Sigmoid colon (tissue), 6 donors: ENCODE measurements at regions not wholly inside any gene's neighbourhood (a gene's known extent, or its start where the extent isn't known, plus 50 kb on each side); places are given as distances from the start of the nearest gene placed in this dataset.

Experiments used
- DNase-seq: peaks from one replicate; pipeline ENCODE4 v3.0.0-alpha.2; 2019
- H3K27ac ChIP-seq, 4 donors: fragments of 200-600 bp; sonication (generic); one replicate each; pipeline ENCODE4 v1.5.1; 2016 to 2019; ENCODE audit warnings: mild to moderate bottlenecking in 1 of 4
- H3K27me3 ChIP-seq, 3 donors: fragments of 200-600 bp; sonication (generic); one replicate each; pipeline ENCODE4 v1.5.1; 2019; ENCODE audit warnings: mild to moderate bottlenecking in 1 of 3
- H3K36me3 ChIP-seq, 4 donors: fragments of 200-600 bp; sonication (generic); one replicate each; pipeline ENCODE4 v1.5.1; 2016 to 2019
- H3K4me1 ChIP-seq, 4 donors: fragments of 200-600 bp; sonication (generic); one replicate each; pipeline ENCODE4 v1.5.1; 2017 to 2019
- H3K4me3 ChIP-seq, 4 donors: fragments of 200-600 bp; sonication (generic); one replicate each; pipeline ENCODE4 v1.5.1; 2017 to 2019; ENCODE audit warnings: mild to moderate bottlenecking in 2 of 4, moderate library complexity in 1 of 4
- H3K9me3 ChIP-seq, 4 donors: fragments of 200-600 bp in 3 of 4; sonication (generic) in 3 of 4; one replicate each; pipeline versions ENCODE4 v1.5.1 to v1.6.1; 2013 to 2019
- EP300 ChIP-seq, 4 donors: sonication (generic); formaldehyde crosslinking; IDR thresholded peaks; one replicate each; pipeline ENCODE4 v1.6.1; 2017; ENCODE audit warnings: antibody characterized with exemption in 4 of 4
- POLR2A ChIP-seq, 2 donors: fragments of 450-650 bp; IDR thresholded peaks; one replicate each; pipeline ENCODE4 v1.6.1; 2016; ENCODE audit warnings: antibody characterized with exemption in 2 of 2, mild to moderate bottlenecking in 2 of 2, moderate library complexity in 2 of 2
- POLR2AphosphoS5 ChIP-seq, 4 donors: sonication (generic); formaldehyde crosslinking; IDR thresholded peaks; one replicate each; pipeline ENCODE4 v1.6.1; 2017; ENCODE audit warnings: antibody characterized with exemption in 4 of 4
- WGBS, 2 donors: extraction: QIAGEN DNeasy Blood & Tissue Kit; methylation state at CpG; one replicate each; pipeline ENCODE4 v1.1.7; 2013; 5-methylcytosine and 5-hydroxymethylcytosine counted together
- intact Hi-C: fragments of 100-400 bp; cut with DNase I; formaldehyde crosslinking; loops from one replicate; pipeline ENCODE4 v1.15.1; 2023
- TF ChIP-seq, protein P1 (sequence below), 4 experiments: fragments of 450-650 bp in 3 of 4; fragments of 200-600 bp in 1 of 4; IDR thresholded peaks; one replicate each; pipeline ENCODE4 v1.5.1; 2016 to 2019; ENCODE audit warnings: antibody characterized with exemption in 4 of 4, mild to moderate bottlenecking in 3 of 4, moderate library complexity in 2 of 4
- donor health status: healthy with polysubstance abuse.
- donor health status: healthy.

DNA sequence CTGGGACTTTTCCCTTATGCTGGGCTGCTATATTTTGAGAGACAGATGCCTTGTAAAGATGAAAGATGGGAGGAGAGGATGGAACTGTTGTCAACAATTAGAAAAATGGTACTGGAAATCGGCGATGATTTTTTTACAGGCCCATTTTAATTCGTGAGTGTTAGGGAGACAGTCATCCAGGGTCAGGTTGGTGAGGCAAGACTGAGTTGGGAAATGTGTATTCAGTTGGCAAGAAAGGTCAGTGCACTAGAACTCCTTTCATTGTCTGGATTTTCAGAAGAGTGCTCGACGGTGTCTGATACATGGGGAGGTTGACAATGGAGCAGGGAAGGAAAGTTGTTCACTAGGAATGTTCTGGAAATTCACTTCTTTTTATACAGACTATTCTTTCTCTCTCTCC is 394.4 kb downstream of the QKI start:
- Histone ChIP-seq H3K36me3 (no peaks in the 10 kb centered on the region), H3K27ac (no peak overlapping the region), H3K27me3 (no peaks in the 10 kb centered on the region), H3K9me3 (no peaks in the 10 kb centered on the region), H3K4me1 (no peaks in the 10 kb centered on the region), H3K4me3 (no peak overlapping the region)
- intact Hi-C loops: no loop called here
- no peak for DNase-seq
- 89 to 92% methylated on average over 5 of the region's 5 CpGs for WGBS, 2 donors
- TF ChIP-seq, protein P1, sequence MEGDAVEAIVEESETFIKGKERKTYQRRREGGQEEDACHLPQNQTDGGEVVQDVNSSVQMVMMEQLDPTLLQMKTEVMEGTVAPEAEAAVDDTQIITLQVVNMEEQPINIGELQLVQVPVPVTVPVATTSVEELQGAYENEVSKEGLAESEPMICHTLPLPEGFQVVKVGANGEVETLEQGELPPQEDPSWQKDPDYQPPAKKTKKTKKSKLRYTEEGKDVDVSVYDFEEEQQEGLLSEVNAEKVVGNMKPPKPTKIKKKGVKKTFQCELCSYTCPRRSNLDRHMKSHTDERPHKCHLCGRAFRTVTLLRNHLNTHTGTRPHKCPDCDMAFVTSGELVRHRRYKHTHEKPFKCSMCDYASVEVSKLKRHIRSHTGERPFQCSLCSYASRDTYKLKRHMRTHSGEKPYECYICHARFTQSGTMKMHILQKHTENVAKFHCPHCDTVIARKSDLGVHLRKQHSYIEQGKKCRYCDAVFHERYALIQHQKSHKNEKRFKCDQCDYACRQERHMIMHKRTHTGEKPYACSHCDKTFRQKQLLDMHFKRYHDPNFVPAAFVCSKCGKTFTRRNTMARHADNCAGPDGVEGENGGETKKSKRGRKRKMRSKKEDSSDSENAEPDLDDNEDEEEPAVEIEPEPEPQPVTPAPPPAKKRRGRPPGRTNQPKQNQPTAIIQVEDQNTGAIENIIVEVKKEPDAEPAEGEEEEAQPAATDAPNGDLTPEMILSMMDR (IDR thresholded peaks at IDR 0.05): no peak
- TF ChIP-seq EP300 (IDR thresholded peaks at IDR 0.05) (no peak), POLR2AphosphoS5 (IDR thresholded peaks at IDR 0.05) (no peak), POLR2A (IDR thresholded peaks at IDR 0.05) (no peak)

GRCh38 chr6:163808231-163808630 is 393.7 kb downstream of the QKI start:
- DNase-seq: no peak
- Histone ChIP-seq H3K36me3 (no peaks in the 10 kb centered on the region), H3K27me3 (no peaks in the 10 kb centered on the region), H3K4me1 (no peaks in the 10 kb centered on the region), H3K4me3 (no peak overlapping the region), H3K9me3 (no peaks in the 10 kb centered on the region), H3K27ac (no peak overlapping the region)
- TF ChIP-seq POLR2AphosphoS5 (IDR thresholded peaks at IDR 0.05) (no peak), EP300 (IDR thresholded peaks at IDR 0.05) (no peak)
- WGBS, 2 donors: 90 to 91% methylated on average over 6 of the region's 6 CpGs
- intact Hi-C loops: no loop called here

DNA sequence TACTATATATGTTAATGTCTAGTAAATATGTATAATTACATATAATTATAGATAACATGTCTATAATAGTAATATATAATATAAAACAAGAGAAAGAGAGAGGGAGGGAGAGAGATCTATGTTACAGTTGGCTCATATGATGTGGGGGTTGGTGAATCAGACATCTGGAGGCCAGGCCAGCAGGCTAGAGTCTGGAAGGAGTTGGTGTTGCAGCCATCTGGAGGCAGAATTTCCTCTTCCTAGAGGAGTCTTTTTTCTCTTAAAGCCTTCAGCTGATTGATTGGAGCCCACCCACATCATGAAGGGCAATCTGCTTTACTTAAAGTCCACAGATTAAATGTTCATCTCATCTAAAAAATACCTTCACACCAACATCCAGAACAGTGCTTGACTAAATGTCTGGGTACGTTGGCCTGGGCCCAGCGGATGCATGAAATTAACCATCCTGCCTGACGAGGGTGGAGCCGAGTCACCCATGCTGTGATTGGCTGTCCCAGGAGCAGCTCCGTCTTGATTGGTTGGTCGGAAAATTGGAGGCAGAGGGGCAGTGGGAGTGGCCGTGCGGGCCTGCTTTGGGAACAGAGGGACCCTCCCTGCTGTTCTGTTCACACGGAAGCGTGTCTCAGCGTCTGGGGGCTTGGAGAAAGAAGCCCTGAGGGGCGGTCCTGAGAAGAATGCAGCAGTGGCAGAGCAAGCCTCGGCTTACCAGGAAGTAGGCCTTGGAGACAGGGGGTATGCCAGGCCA is 392.4 kb downstream of the QKI start:
- H3K9me3 ChIP-seq: no peaks in the 10 kb centered on the region
- TF ChIP-seq, protein P1 (IDR thresholded peaks at IDR 0.05): no peak
- TF ChIP-seq POLR2A (IDR thresholded peaks at IDR 0.05) (no peak), EP300 (IDR thresholded peaks at IDR 0.05) (no peak), POLR2AphosphoS5 (IDR thresholded peaks at IDR 0.05) (no peak)
- no peak overlapping the region for H3K4me3 ChIP-seq
- no peak for DNase-seq
- WGBS, 2 donors: 91 to 95% methylated on average over 13 of the region's 13 CpGs
- intact Hi-C loops: no loop called here
- H3K4me1 ChIP-seq: no peaks in the 10 kb centered on the region
- H3K36me3 ChIP-seq: no peaks in the 10 kb centered on the region
- H3K27ac ChIP-seq: no peak overlapping the region
- H3K27me3 ChIP-seq: no peaks in the 10 kb centered on the region

- 71 to 76% methylated on average over 8 of the region's 8 CpGs for WGBS, 2 donors
- no peak overlapping the region for H3K27ac ChIP-seq
- H3K27me3 ChIP-seq: no peaks in the 10 kb centered on the region
- DNase-seq: no peak
- intact Hi-C loops: no loop called here
- TF ChIP-seq, protein P1 (IDR thresholded peaks at IDR 0.05): no peak
- TF ChIP-seq POLR2A (IDR thresholded peaks at IDR 0.05) (no peak), EP300 (IDR thresholded peaks at IDR 0.05) (no peak), POLR2AphosphoS5 (IDR thresholded peaks at IDR 0.05) (no peak)
- H3K4me3 ChIP-seq: no peak overlapping the region
- no peaks in the 10 kb centered on the region for H3K9me3 ChIP-seq
- no peaks in the 10 kb centered on the region for H3K4me1 ChIP-seq
- H3K36me3 ChIP-seq: no peaks in the 10 kb centered on the region
Measured at GRCh38 chr6:163804991-163805390, 390.5 kb downstream of the QKI start.

DNA sequence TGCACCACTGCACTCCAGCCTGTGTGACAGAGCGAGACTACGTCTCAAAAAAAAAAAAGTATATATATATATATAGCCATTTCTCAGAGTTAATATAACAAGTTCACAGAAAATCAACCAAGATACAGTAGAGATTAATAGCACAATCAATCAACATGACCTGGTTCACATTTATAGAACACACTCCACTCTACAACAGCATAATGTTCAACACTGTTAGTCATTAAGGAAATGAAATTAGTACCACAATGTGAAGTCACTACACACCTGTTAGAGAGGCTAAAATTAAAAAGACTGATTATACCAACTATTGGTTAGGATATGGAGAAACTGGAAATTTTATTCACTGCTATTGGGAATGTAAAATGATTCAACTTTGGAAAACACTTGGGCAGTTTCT is 387.7 kb downstream of the QKI start:
- TF ChIP-seq, protein P1 (IDR thresholded peaks at IDR 0.05): no peak
- TF ChIP-seq POLR2AphosphoS5 (IDR thresholded peaks at IDR 0.05): no peak
- TF ChIP-seq EP300 (IDR thresholded peaks at IDR 0.05): no peak
- no peaks in the 10 kb centered on the region for H3K36me3 ChIP-seq
- DNase-seq: no peak
- H3K4me3 ChIP-seq: no peak overlapping the region
- intact Hi-C loops: no loop called here
- no peak overlapping the region for H3K27ac ChIP-seq
- WGBS, 2 donors: 85 to 96% methylated on average over 2 of the region's 2 CpGs
- no peaks in the 10 kb centered on the region for H3K4me1 ChIP-seq
- H3K9me3 ChIP-seq: no peaks in the 10 kb centered on the region
- H3K27me3 ChIP-seq: no peaks in the 10 kb centered on the region
